HEK293T (cell line): ENCODE measurements at regions not wholly inside any gene's neighbourhood (a gene's known extent, or its start where the extent isn't known, plus 50 kb on each side); places are given as distances from the start of the nearest gene placed in this dataset.

Experiments used
- BHLHE40 ChIP-seq: fragments of 450-650 bp; IDR thresholded peaks from 2 replicates; pipeline ENCODE4 v1.6.1; 2016; ENCODE audit warnings: mild to moderate bottlenecking, moderate library complexity, borderline replicate concordance
- CTBP1 ChIP-seq: fragments of 450-650 bp; IDR thresholded peaks from 2 replicates; pipeline ENCODE4 v1.6.1; 2016; ENCODE audit warnings: borderline replicate concordance
- ELF4 ChIP-seq: fragments of 450-650 bp; IDR thresholded peaks from 2 replicates; pipeline ENCODE4 v1.6.1; 2017; ENCODE audit warnings: antibody characterized with exemption
- FOXA1 ChIP-seq: fragments of 450-650 bp; IDR thresholded peaks from 2 replicates; pipeline ENCODE4 v1.6.1; 2016; ENCODE audit warnings: mild to moderate bottlenecking
- FOXK2 ChIP-seq: fragments of 450-650 bp; IDR thresholded peaks from 2 replicates; pipeline ENCODE4 v1.6.1; 2016; ENCODE audit warnings: mild to moderate bottlenecking
- NFRKB ChIP-seq: fragments of 450-650 bp; IDR thresholded peaks from 2 replicates; pipeline ENCODE4 v1.6.1; 2016; ENCODE audit warnings: mild to moderate bottlenecking, moderate library complexity
- SP1 ChIP-seq: fragments of 450-650 bp; IDR thresholded peaks from 2 replicates; pipeline ENCODE4 v1.6.1; 2017
- SUZ12 ChIP-seq: fragments of 450-650 bp; IDR thresholded peaks from 2 replicates; pipeline ENCODE4 v1.6.1; 2016; ENCODE audit warnings: mild to moderate bottlenecking

DNA sequence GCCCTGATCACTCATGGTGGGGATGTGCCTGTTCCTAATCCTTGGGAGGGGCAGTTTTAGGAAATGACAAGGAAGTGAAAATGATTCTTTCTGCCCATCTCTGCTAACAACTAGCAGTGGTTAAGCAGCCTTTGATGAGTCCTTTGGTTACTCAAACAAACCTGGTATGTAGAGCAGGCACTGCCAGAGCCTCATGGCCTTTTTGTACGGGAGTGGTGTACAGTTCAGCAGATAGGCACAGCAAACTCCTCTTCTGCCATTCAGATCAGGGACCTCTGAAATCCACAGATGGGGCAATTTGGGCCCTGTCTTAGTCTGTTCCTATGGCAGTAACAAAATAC, 66.2 kb downstream of the FZD4 start:
- no peak for TF ChIP-seq FOXK2
- TF ChIP-seq SP1 = no peak
- no peak for TF ChIP-seq CTBP1
- TF ChIP-seq BHLHE40 = no peak
- TF ChIP-seq ELF4 = no peak
- TF ChIP-seq SUZ12 = no peak
- no peak for TF ChIP-seq NFRKB
- no peak for TF ChIP-seq FOXA1
